Brain microvascular endothelial cell (primary cell): ENCODE measurements at regions not wholly inside any gene's neighbourhood (a gene's known extent, or its start where the extent isn't known, plus 50 kb on each side); places are given as distances from the start of the nearest gene placed in this dataset.
A peak's percentile ranks its signal among the peaks of the same experiment; 100 is the strongest.

ENCODE experiments used
- DNase-seq: peaks from one replicate; pipeline ENCODE4 v3.0.0-alpha.2; 2020
- H3K27ac ChIP-seq: fragments of 250-450 bp; sonication (Bioruptor Pico); 2 replicates; pipeline ENCODE4 v1.5.1; 2020; ENCODE audit warnings: mild to moderate bottlenecking, moderate library complexity
- H3K27me3 ChIP-seq: fragments of 250-450 bp; sonication (Bioruptor Pico); replicated peaks from 2 replicates; pipeline ENCODE4 v1.5.1; 2020; ENCODE audit warnings: mild to moderate bottlenecking
- H3K36me3 ChIP-seq: fragments of 250-450 bp; sonication (Bioruptor Pico); replicated peaks from 2 replicates; pipeline ENCODE4 v1.5.1; 2020; ENCODE audit warnings: mild to moderate bottlenecking
- H3K4me3 ChIP-seq: 2 replicates; pipeline ENCODE4 v1.5.1; 2011; ENCODE audit warnings: low read depth, mild to moderate bottlenecking, control low read depth, low read length, moderate library complexity
- in situ Hi-C: cut with HindIII; loops from 2 replicates; pipeline ENCODE4 v1.10.0; 2017; ENCODE audit warnings: low sequenced_read_pairs, low pct_ligation_motif_present
- TF ChIP-seq, protein P1 (sequence below): IDR thresholded peaks from 2 replicates; pipeline ENCODE4 v1.5.1; 2011; ENCODE audit warnings: low read depth, mild to moderate bottlenecking, moderate library complexity, low read length, control low read depth, inconsistent platforms; ENCODE audit errors: missing control alignments

DNA sequence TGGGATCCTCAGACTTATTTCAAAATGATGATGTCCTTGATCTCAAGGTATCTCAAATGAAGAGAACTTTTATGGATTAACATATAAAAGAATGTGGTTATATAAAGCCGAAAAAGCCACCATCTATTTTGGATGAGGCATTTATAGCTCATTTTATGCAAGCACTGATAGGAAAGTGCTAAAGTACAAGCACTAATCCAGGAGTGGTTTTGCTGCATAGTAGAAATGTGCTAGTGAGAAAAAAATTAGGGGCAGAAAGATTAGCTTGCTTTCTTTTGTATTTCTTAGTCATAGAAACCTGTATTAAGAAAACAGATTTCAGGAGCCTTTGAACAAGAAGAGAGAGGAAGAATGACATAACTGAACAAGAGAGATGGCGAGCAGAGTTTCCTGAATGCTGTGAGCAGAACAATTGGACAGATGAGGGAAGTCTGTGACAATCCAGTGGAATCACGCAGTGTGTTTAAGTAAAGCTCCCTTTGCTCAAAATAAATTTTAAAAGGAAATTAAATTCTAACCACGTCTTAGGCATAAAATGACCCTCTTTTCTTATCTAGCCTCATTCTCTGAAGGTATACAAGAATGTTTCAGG is 238.2 kb upstream of the NOVA1 start:
- TF ChIP-seq, protein P1, sequence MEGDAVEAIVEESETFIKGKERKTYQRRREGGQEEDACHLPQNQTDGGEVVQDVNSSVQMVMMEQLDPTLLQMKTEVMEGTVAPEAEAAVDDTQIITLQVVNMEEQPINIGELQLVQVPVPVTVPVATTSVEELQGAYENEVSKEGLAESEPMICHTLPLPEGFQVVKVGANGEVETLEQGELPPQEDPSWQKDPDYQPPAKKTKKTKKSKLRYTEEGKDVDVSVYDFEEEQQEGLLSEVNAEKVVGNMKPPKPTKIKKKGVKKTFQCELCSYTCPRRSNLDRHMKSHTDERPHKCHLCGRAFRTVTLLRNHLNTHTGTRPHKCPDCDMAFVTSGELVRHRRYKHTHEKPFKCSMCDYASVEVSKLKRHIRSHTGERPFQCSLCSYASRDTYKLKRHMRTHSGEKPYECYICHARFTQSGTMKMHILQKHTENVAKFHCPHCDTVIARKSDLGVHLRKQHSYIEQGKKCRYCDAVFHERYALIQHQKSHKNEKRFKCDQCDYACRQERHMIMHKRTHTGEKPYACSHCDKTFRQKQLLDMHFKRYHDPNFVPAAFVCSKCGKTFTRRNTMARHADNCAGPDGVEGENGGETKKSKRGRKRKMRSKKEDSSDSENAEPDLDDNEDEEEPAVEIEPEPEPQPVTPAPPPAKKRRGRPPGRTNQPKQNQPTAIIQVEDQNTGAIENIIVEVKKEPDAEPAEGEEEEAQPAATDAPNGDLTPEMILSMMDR = no peak
- Histone ChIP-seq H3K4me3 (no peak overlapping the region), H3K27ac (no peak overlapping the region), H3K27me3 (no peaks in the 10 kb centered on the region), H3K36me3 (no peaks in the 10 kb centered on the region)
- no peak for DNase-seq
- in situ Hi-C loops = no loop called here

DNA sequence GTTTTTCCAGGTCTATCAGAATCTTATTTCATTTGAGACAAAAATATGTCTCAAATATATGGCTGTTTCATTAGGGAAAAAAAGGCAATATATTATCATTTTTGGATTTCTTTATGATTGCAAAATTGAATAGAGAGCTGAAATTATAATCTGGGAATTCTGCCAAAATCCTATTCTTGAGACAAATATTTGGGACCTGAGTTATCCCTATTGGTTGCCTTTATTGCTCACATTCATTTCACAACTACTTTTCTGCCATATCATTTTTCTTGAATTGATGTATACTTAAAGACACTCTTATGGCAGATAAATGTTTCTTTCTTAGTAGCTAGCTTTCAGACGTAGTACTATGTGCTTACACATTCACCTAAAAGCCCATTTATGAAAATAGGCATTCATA is 241.6 kb upstream of the NOVA1 start:
- no peak overlapping the region for H3K27ac ChIP-seq
- no peak overlapping the region for H3K4me3 ChIP-seq
- H3K36me3 ChIP-seq = no peaks in the 10 kb centered on the region
- no peak for DNase-seq
- H3K27me3 ChIP-seq = no peaks in the 10 kb centered on the region
- TF ChIP-seq, protein P1 = no peak
- in situ Hi-C loops = no loop called here

DNA sequence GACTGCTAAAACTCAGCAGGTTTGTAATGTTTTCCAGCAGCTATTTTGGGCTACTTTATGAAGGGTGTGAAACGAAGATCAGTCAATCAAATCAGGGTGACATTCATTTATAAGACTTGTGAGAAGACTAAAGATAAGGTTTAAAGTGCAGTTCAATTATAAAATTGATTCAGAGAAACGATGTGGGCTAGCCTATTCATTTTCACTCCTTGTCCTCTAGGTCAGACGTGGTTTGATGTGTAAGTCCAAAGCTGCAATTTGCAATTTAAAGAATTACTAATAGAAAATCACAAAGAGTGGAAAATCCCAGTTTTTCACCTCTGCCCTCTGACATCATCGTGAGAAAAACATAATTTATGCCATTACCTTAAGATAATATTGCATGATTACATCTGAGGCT is 243.5 kb upstream of the NOVA1 start:
- in situ Hi-C loops = no loop called here
- DNase-seq = no peak
- TF ChIP-seq, protein P1 = no peak
- Histone ChIP-seq H3K27me3 (no peaks in the 10 kb centered on the region), H3K36me3 (no peaks in the 10 kb centered on the region), H3K27ac (no peak overlapping the region), H3K4me3 (no peak overlapping the region)

DNA sequence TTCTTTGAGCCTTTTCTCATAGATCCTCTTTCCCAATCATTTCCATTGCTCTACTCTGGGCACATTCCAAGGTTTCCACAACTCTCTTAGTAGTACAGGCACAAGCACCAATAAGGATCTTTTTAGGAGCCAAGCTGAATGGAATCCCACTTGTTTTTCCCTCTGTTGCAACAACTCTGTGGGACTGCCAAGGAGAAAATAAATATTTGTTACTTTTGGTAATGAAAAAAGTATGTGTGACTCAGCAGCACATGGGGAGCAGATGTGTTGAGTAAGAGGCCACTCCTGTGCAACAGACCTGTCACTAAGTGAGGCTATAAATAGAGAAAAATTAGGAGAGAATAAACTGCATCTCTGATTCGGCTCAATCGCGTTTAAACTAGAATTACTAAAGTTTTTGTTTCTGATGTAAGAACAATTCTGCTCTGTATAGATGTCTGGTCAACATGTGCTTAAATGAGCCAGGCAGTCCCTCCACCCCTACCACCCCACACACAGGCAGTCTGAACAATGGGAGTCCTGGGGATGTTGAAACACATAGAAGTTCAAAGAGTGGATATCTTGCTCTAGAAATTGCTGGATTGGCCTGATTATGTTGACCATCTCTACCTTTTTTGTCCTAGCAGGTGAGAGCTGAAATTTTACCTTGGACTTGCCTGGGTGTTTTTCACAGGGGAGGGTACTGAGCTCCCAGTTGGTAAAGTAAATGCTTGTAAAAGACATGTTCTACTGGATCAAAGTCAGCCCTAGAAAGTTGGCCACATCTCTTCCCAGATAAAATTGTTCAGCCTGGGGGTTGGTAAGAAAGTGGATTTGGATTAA is 244.3 kb upstream of the NOVA1 start:
- Histone ChIP-seq H3K36me3 (no peaks in the 10 kb centered on the region), H3K4me3 (no peak overlapping the region), H3K27ac (no peak overlapping the region), H3K27me3 (no peaks in the 10 kb centered on the region)
- peak; percentile 53 for DNase-seq
- in situ Hi-C loops = no loop called here
- TF ChIP-seq, protein P1 = no peak

DNA sequence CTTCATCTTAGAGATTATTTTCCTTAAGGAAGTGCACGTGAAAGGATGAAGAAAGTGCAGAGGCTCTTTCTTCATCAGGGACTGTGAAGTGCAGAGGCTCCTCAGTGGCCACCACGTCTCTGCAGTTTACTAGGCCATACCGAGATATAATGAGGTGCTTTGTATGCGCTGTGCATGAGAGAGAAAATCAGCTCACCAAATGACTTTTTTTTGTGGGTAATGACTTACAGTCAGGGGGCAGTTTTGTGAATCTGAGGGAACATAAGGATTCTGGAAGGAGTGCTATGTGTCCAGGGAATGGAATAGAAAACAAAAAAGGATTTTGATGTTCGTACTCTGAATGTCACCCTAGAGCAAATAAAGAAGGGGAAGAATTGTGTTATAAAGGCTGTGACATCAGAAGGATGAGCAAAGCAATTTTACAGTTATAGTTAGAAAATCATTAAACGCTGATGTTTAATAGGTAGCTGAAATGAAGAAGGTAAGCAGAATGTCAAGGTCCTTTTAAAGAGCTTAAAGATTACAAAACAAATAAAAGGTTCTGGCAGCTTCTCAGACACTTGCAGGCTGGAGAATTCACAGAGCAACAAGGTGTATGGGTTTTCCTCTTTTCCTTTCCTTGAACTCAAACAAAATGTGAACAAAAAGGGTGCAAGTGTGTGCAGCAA is 247.5 kb upstream of the NOVA1 start:
- TF ChIP-seq, protein P1 = no peak
- in situ Hi-C loops = no loop called here
- Histone ChIP-seq H3K27me3 (no peaks in the 10 kb centered on the region), H3K27ac (no peak overlapping the region), H3K36me3 (no peaks in the 10 kb centered on the region), H3K4me3 (no peak overlapping the region)
- DNase-seq = no peak
